ENCODE measurements at regions not wholly inside any gene's neighbourhood (a gene's known extent, or its start where the extent isn't known, plus 50 kb on each side); places are given as distances from the start of the nearest gene placed in this dataset.

GRCh38 chr5:165015547-165015946 is 1510.1 kb downstream of the MAT2B start:
- TF ChIP-seq CTCF (IDR thresholded peaks at IDR 0.05; ENCODE audit: low read length), result no peak
- no peak for TF ChIP-seq EZH2 (IDR thresholded peaks at IDR 0.05; ENCODE audit: borderline replicate concordance, low read length)
